Testis (tissue), 2 donors: ENCODE measurements at regions not wholly inside any gene's neighbourhood (a gene's known extent, or its start where the extent isn't known, plus 50 kb on each side); places are given as distances from the start of the nearest gene placed in this dataset.

Source experiments
- CTCF ChIP-seq, 3 experiments: fragments of 450-650 bp in 2 of 3; fragments of 200-600 bp in 1 of 3; sonication (generic) in 1 of 3; IDR thresholded peaks; one replicate each; pipeline ENCODE4 v1.5.1; 2016 to 2019; ENCODE audit warnings: antibody characterized with exemption in 3 of 3, mild to moderate bottlenecking in 2 of 3, moderate library complexity in 1 of 3
- POLR2A ChIP-seq: fragments of 450-650 bp; IDR thresholded peaks from one replicate; pipeline ENCODE4 v1.6.1; 2017; ENCODE audit warnings: antibody characterized with exemption, mild to moderate bottlenecking, moderate library complexity

GRCh38 chr1:38609166-38610025, 250.2 kb downstream of the RRAGC start:
- TF ChIP-seq CTCF (IDR thresholded peaks at IDR 0.05) (no peak), POLR2A (no peak)
